K562 (cell line): ENCODE measurements at regions not wholly inside any gene's neighbourhood (a gene's known extent, or its start where the extent isn't known, plus 50 kb on each side); places are given as distances from the start of the nearest gene placed in this dataset.

ENCODE experiments used
- ATAC-seq: fragments of 200-7000 bp; cut with Tn5 transposase; 3 replicates; pipeline ENCODE4 v1.9.1; 2020; ENCODE audit warnings: moderate library complexity
- BruUV-seq: library from RNA; stranded (reverse); fragments of 400-500 nt; replicated peaks from 2 replicates; lab custom pipeline; 2021; lab: Mats Ljungman, UMichigan
- CTCF ChIA-PET: fragments of 300-600 bp; formaldehyde crosslinking; extraction: SDS; loops from one replicate; lab custom pipeline; 2021; ENCODE audit warnings: low intra/inter-chr PET ratio; lab: Yijun Ruan, JAX
- POLR2A ChIA-PET: fragments of 300-600, 350-650 bp; sonication (Branson Sonifier 250); formaldehyde crosslinking; extraction: SDS; loops from one replicate; lab custom pipeline; 2021; ENCODE audit warnings: antibody characterized with exemption, inconsistent platforms; lab: Yijun Ruan, JAX
- DNase-seq, 4 experiments: peaks; one replicate each; pipeline versions ENCODE4 v3.0.0 to v3.0.0-alpha.2; 2011 to 2018; ENCODE audit warnings: low spot score in 3 of 4, mixed read lengths in 3 of 4; ENCODE audit errors: extremely low read depth in 1 of 4
- FAIRE-seq: peaks from 2 replicates; lab custom pipeline; 2011; peaks lifted over from hg19 to GRCh38; lab: Jason Lieb, UNC
- H2AFZ ChIP-seq: 2 replicates; pipeline ENCODE4 v1.6.0; 2011; ENCODE audit warnings: low read depth, low read length, control low read depth, inconsistent platforms
- H3K27ac ChIP-seq: fragments of 200-600 bp; 3 replicates; pipeline ENCODE4 v1.8.0; 2011; ENCODE audit warnings: low read depth, mild to moderate bottlenecking, control low read depth, inconsistent platforms, low read length, moderate library complexity, mixed read lengths; ENCODE audit errors: extremely low read depth
- H3K27me3 ChIP-seq, 2 experiments: fragments of 300-600 bp in 1 of 2; 2 replicates in 1 of 2; 3 replicates in 1 of 2; pipeline versions ENCODE4 v1.6.0 to v1.8.0; 2011; ENCODE audit warnings: inconsistent platforms in 2 of 2, low read length in 2 of 2, mild to moderate bottlenecking in 1 of 2, mixed read lengths in 1 of 2, moderate library complexity in 1 of 2; ENCODE audit not compliant: control insufficient read depth in 2 of 2, insufficient read depth in 2 of 2
- H3K36me3 ChIP-seq: fragments of 300-600 bp; 3 replicates; pipeline ENCODE4 v1.8.0; 2011; ENCODE audit warnings: mild to moderate bottlenecking, low read length, inconsistent platforms; ENCODE audit not compliant: control insufficient read depth, insufficient read depth
- H3K4me1 ChIP-seq, 2 experiments: fragments of 200-600 bp in 1 of 2; replicated peaks in 1 of 2; 2 replicates in 1 of 2; 3 replicates in 1 of 2; pipeline versions ENCODE4 v1.5.1 to v1.8.0; 2011; ENCODE audit warnings: inconsistent platforms in 2 of 2, low read length in 2 of 2, mild to moderate bottlenecking in 1 of 2, mixed read lengths in 1 of 2, moderate library complexity in 1 of 2; ENCODE audit not compliant: control insufficient read depth in 2 of 2, insufficient read depth in 2 of 2
- H3K4me2 ChIP-seq: 2 replicates; pipeline ENCODE4 v1.6.1; 2011; ENCODE audit warnings: low read length, control low read depth, inconsistent platforms, mixed read lengths; ENCODE audit not compliant: insufficient read depth
- H3K4me3 ChIP-seq: fragments of 200-600 bp; sonication (generic), shearing (Covaris generic); 2 replicates; pipeline ENCODE4 v1.5.1; 2016; ENCODE audit warnings: control low read depth, inconsistent platforms
- H3K79me2 ChIP-seq: fragments of 200-600 bp; 3 replicates; pipeline ENCODE4 v1.8.0; 2011; ENCODE audit warnings: low read length, inconsistent platforms; ENCODE audit not compliant: control insufficient read depth, insufficient read depth
- H3K9ac ChIP-seq, 2 experiments: 2 replicates each; pipeline versions ENCODE4 v1.6.0 to v1.6.1; 2011; ENCODE audit warnings: low read depth in 2 of 2, low read length in 2 of 2, control low read depth in 1 of 2, inconsistent platforms in 1 of 2, mild to moderate bottlenecking in 1 of 2, mixed read lengths in 1 of 2; ENCODE audit not compliant: insufficient read depth in 1 of 2
- H3K9me1 ChIP-seq: one replicate; pipeline ENCODE4 v1.6.0; 2011; ENCODE audit warnings: inconsistent platforms, mild to moderate bottlenecking, low read length, moderate library complexity; ENCODE audit not compliant: control insufficient read depth, insufficient read depth
- H3K9me3 ChIP-seq: replicated peaks from 2 replicates; pipeline ENCODE4 v1.5.1; 2011; ENCODE audit warnings: low read depth, low read length, inconsistent platforms; ENCODE audit not compliant: control insufficient read depth, insufficient read depth
- H4K20me1 ChIP-seq: replicated peaks from 2 replicates; pipeline ENCODE4 v1.6.1; 2011; ENCODE audit warnings: low read length, inconsistent platforms, mixed read lengths; ENCODE audit not compliant: control insufficient read depth, insufficient read depth
- CREB1 ChIP-seq, 2 experiments: sonication (generic) in 1 of 2; formaldehyde crosslinking in 1 of 2; IDR thresholded peaks; 2 replicates each; pipeline versions ENCODE4 v1.6.1 to v1.8.0; 2012 to 2022; ENCODE audit warnings: inconsistent platforms in 1 of 2, mild to moderate bottlenecking in 1 of 2, missing genetic modification reagents in 1 of 2, moderate library complexity in 1 of 2
- KLF10 ChIP-seq: fragments of 250-450 bp; sonication (Bioruptor Pico); IDR thresholded peaks from 2 replicates; pipeline ENCODE4 v1.6.1; 2021; ENCODE audit warnings: matching md5 sums
- PTBP1 ChIP-seq: fragments of 200-400 bp; formaldehyde crosslinking; IDR thresholded peaks from 2 replicates; pipeline ENCODE4 v1.6.1; 2017; ENCODE audit warnings: low read depth, low read length
- SAFB ChIP-seq: fragments of 200-400 bp; formaldehyde crosslinking; IDR thresholded peaks from 2 replicates; pipeline ENCODE4 v1.6.1; 2017; ENCODE audit warnings: low read depth, low read length, borderline replicate concordance
- ZBTB12 ChIP-seq: fragments of 250-450 bp; sonication (Bioruptor Pico); IDR thresholded peaks from 2 replicates; pipeline ENCODE4 v1.4.0; 2020
- WGBS: fragments of 100-300 bp; shearing (Covaris generic); methylation state at CpG from one replicate; pipeline ENCODE4 v1.1.6; 2016; ENCODE audit warnings: low coverage, mixed read lengths; ENCODE audit not compliant: insufficient coverage; ENCODE audit errors: missing lambda C conversion rate; 5-methylcytosine and 5-hydroxymethylcytosine counted together
- in situ Hi-C: fragments of 300-500 bp; cut with MboI; formaldehyde crosslinking; loops from 4 replicates; pipeline ENCODE4 v1.15.0; 2018; ENCODE audit warnings: inconsistent platforms, mixed read lengths
- intact Hi-C: fragments of 100-400 bp; cut with micrococcal nuclease; formaldehyde crosslinking; loops from 2 replicates; pipeline ENCODE4 v1.14.2; 2022
- TF ChIP-seq, protein P1 (sequence below): fragments of 450-650 bp; IDR thresholded peaks from 2 replicates; pipeline ENCODE4 v1.7.0; 2016; ENCODE audit warnings: borderline replicate concordance

GRCh38 chr5:11992518-11992917 lies 88.3 kb upstream of the CTNND2 start:
- in situ Hi-C loops, result no loop called here
- H3K9me1 ChIP-seq, result no peaks in the 10 kb centered on the region
- H3K79me2 ChIP-seq, result no peaks in the 10 kb centered on the region
- POLR2A ChIA-PET, result no interaction called here
- no peaks in the 10 kb centered on the region for H3K36me3 ChIP-seq
- H3K27me3 ChIP-seq, result no peaks in the 10 kb centered on the region
- TF ChIP-seq SAFB (no peak), PTBP1 (no peak), ZBTB12 (CRISPR knock-in tag) (no peak), CREB1 (IDR thresholded peaks at IDR 0.05) (no peak), CREB1 (CRISPR knock-in tag; IDR thresholded peaks at IDR 0.05) (no peak), KLF10 (CRISPR knock-in tag) (no peak)
- TF ChIP-seq, protein P1, sequence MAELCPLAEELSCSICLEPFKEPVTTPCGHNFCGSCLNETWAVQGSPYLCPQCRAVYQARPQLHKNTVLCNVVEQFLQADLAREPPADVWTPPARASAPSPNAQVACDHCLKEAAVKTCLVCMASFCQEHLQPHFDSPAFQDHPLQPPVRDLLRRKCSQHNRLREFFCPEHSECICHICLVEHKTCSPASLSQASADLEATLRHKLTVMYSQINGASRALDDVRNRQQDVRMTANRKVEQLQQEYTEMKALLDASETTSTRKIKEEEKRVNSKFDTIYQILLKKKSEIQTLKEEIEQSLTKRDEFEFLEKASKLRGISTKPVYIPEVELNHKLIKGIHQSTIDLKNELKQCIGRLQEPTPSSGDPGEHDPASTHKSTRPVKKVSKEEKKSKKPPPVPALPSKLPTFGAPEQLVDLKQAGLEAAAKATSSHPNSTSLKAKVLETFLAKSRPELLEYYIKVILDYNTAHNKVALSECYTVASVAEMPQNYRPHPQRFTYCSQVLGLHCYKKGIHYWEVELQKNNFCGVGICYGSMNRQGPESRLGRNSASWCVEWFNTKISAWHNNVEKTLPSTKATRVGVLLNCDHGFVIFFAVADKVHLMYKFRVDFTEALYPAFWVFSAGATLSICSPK, result no peak
- TF ChIP-seq, all 486 proteins: peak for 0
- ATAC-seq (no peak), FAIRE-seq (no peak), DNase-seq (no peak)
- H3K9ac ChIP-seq, result no peak overlapping the region
- H3K4me2 ChIP-seq, result no peak overlapping the region
- H2AFZ ChIP-seq, result no peak overlapping the region
- BruUV-seq, result no TSS peak
- no peaks in the 10 kb centered on the region for H3K4me1 ChIP-seq
- H4K20me1 ChIP-seq, result no peaks in the 10 kb centered on the region
- intact Hi-C loops, result no loop called here
- CTCF ChIA-PET, result no interaction called here
- no peaks in the 10 kb centered on the region; the same call in 1 of the 2 replicates for H3K9me3 ChIP-seq
- 0% methylated on average over 2 of the region's 2 CpGs for WGBS
- no peak overlapping the region for H3K27ac ChIP-seq
- H3K4me3 ChIP-seq, result no peak overlapping the region
